ENCODE measurements at regions not wholly inside any gene's neighbourhood (a gene's known extent, or its start where the extent isn't known, plus 50 kb on each side); places are given as distances from the start of the nearest gene placed in this dataset.

GRCh38 chr7:53087274-53087673 is 51.8 kb downstream of the POM121L12 start:
- no peak for TF ChIP-seq CTCF (IDR thresholded peaks at IDR 0.05)
- ATAC-seq (ENCODE audit: low FRiP score) (no peak), DNase-seq (ENCODE audit: low spot score) (no peak)

DNA sequence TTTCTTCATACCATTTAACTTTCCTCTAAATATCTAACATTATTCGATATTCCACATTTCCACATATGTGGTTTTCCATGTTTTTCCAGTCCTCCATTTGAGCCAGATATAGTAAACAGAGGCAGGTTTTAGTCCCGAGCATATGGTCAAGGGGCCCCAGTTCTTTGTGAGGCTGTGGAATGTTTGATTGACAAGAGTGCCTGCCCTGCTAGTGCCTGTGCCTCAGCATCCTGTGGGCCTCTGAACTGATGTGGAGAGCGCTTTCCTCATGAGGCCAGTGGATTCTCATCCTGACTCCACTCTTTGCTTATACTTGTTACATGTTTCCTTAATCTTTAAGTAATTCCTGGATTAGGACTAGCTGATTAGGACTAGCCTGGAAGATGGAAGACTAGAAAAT is 58.8 kb downstream of the POM121L12 start:
- DNase-seq (ENCODE audit: low spot score) (no peak), ATAC-seq (ENCODE audit: low FRiP score) (no peak)
- no peak for TF ChIP-seq CTCF (IDR thresholded peaks at IDR 0.05)

GRCh38 chr7:53094827-53095226 is 59.4 kb downstream of the POM121L12 start:
- ATAC-seq (ENCODE audit: low FRiP score): no peak
- no peak for TF ChIP-seq CTCF (IDR thresholded peaks at IDR 0.05)
- no peak for DNase-seq (ENCODE audit: low spot score)

DNA sequence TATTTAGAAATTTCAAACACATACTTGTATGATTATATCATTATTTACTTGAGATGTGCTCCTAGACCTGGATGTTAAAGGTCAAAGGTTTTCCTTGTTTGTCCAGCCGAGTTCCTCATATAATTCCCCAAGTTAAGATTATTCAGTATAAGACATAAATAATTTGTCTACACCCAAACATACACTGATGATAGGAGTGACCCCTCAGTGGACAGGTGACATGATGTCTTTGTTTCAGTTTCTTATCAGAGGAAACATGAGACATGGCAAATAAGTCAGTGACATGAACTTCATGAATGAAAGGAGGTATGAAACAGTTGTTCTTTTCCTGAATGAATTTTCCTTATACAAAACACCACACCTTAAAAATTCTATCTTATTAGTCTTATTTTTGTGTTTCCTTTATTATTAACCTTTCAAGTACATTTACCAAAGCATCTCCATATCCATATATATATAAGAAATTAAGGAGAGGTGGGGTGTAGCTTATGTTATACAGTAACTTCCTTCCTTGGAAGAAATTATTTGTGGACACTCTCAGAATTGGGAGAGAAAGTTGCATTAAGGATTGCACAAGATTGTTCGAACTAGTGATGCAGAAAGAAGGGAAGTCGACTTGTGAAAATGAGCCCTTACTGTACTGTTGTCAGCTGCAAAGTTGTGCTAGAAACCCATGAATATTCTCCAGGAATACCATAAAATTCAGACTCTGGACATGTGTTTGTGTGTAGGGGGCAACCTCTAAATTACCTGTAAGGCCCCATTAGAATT is 60.5 kb downstream of the POM121L12 start:
- DNase-seq (ENCODE audit: low spot score) (no peak), ATAC-seq (ENCODE audit: low FRiP score) (no peak)
- no peak for TF ChIP-seq CTCF (IDR thresholded peaks at IDR 0.05)

DNA sequence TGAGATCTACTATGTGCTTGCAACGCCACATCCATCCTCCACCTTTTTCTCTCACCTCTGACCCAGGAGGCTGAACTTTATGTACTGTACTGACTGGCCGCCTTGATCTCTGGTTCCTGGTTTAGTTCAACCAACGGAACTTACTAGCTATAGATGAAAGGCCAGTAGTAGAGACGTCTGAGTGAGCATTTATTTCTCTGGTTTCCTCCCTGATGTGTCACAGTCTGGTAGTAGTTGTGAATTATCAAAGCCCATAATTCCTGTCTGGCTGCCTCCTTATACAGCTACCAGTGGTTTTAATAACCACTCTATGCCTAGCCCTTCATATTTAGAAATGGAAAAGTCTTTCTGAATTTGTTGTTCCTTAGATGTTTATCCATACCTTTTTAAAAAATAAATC is 64.7 kb downstream of the POM121L12 start:
- TF ChIP-seq CTCF (IDR thresholded peaks at IDR 0.05): no peak
- DNase-seq (ENCODE audit: low spot score) (no peak), ATAC-seq (ENCODE audit: low FRiP score) (no peak)

GRCh38 chr7:53101026-53101425 is 65.6 kb downstream of the POM121L12 start:
- DNase-seq (ENCODE audit: low spot score): no peak
- no peak for ATAC-seq (ENCODE audit: low FRiP score)
- no peak for TF ChIP-seq CTCF (IDR thresholded peaks at IDR 0.05)

DNA sequence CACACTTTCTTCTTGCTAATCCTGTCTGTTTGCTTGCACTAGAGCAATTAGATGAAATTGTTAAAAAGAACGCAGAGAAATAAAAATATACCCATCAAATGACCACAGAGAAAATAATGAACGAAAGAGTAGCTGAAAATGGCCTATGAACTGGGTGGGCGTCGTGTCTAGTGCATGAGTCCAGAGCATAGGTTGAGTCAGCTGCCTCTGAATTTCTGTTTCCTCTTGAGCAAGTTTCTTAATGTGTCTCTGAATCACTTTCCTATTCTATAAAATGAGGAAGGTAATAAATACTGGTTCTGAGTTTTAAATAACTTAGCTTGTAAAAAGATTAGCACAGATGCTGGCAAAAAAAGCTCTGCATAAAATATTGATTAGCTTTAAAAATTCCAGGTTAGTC is 75.0 kb downstream of the POM121L12 start:
- TF ChIP-seq CTCF (IDR thresholded peaks at IDR 0.05): no peak
- DNase-seq (ENCODE audit: low spot score) (no peak), ATAC-seq (ENCODE audit: low FRiP score) (no peak)

Measured in omental fat pad (tissue), 3 donors.